SKM-1 treated with dmso at 0.1 percent for 144 hours (cell line): ENCODE measurements at regions not wholly inside any gene's neighbourhood (a gene's known extent, or its start where the extent isn't known, plus 50 kb on each side); places are given as distances from the start of the nearest gene placed in this dataset.

Experiments
- DNase-seq: peaks from one replicate; lab custom pipeline; 2025; ENCODE audit not compliant: unreplicated experiment; lab: John Stamatoyannopoulos, UW

- no peak for DNase-seq
Measured at GRCh38 chr10:108454224-108454623, 1289.7 kb upstream of the SORCS1 start.

DNA sequence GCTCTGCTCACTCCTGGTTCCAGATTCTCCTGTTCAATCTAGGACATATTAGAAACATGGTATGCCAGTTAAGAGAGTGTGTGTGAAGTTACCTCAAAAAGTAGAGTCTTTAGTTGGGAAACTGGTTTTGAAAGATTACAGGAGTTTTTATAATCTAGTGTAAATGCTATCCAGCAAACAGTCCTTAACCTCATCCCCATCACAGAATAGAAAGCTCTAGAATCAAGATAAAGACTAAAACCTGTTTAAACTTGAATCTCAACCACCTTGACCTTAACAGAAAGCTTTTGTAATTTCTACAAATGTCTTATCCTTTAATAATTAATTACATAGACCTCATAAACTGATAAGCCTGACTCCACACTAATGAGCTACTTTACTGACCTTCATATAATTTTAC, 1288.7 kb upstream of the SORCS1 start:
- DNase-seq, result no peak

DNA sequence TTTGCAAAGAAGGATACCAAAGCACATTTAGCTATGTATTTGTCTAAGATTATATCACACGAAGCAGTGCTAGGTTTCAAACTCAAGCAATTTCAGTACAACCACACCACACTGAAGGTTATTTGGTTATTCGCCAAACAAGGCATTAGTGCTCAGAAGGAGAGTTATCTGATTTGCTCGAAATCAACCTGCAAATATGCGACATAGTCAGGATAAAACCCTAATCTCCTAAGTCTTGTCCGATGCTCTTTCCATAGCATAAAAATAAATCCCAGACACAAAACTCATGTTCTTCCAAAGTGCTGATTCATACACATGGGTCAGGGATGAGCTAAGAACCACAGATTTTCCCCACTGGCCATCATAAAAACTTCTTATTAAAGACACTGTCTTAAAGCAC, 1288.0 kb upstream of the SORCS1 start:
- no peak for DNase-seq

DNA sequence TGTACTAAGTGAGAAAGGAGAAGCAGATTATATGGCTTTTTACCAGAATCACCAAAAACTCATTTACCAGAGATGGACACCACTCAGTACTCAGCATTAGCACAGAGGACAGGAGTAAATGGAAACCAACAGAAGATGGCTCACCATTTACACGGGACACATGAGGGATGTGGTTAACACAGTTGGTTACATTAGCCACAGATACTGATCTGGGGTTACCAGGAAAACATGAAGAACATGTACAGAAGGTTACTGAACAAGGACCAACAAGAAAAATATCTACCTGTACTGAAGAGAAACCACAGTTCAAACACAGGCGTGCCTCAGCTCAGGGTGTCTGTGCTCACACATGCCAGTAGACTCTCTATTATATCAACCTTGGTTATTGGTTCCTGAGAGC, 1285.8 kb upstream of the SORCS1 start:
- DNase-seq, result no peak

DNA sequence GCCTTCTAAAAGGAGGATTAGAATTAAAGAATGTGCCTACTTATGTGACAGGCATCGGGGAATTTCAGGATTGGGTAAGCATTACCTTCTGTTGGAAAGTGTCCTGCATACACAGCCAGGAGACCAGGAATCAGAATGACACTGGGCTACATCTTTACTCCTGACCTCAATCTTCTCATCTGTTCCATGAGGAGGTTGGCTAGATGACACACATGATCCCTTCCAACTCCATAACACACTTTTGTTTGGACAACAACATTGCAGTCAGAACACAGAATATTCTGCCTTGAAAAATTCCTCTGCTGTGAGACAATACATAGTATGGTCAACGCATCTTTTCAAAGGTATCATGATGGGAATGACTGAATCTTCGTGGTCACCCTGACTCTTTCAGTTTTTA, 1281.2 kb upstream of the SORCS1 start:
- DNase-seq, result no peak

- no peak for DNase-seq
Measured at GRCh38 chr10:108443636-108444035, 1279.1 kb upstream of the SORCS1 start.

GRCh38 chr10:108439397-108439796, 1274.9 kb upstream of the SORCS1 start:
- DNase-seq, result no peak

DNA sequence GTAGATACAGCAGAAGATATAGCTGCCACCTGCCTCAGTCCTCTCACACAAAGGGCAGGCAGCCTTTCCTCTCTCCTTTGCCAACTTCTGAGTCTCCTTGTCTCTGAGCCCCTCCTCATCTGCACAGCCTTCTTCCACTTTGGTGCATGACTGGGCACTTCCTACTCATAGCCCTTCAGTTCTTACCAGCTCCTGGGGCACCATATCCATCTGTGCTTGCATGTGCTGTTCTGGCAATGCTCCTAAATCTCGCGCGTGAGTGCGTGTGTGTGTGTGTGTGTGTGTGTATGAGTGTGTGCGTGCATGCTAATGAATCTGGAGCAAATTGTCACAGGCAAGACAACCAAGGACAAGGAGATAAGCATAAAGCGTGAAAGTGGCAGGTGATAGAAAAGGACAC, 1271.6 kb upstream of the SORCS1 start:
- DNase-seq, result no peak

GRCh38 chr10:108434559-108435252, 1270.2 kb upstream of the SORCS1 start:
- no peak for DNase-seq

DNA sequence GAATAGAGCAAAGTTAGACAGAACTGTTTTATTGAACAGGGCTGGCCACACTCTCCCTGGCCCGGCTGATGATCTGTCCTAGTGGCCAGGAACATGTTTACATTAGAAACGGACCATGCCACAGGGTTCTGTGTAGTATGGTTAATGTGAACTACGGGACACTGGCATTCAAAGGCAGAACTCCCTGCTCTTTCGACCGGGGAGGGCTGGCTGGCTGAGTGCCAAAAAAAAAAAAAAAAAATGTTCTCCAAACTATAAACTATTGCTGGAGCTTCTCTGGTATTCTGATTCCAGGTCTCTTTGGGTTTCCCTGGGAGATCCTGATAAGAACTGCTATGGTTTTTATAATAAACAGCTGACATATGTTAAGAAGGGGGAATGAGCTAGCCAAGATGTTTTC, 1262.6 kb upstream of the SORCS1 start:
- no peak for DNase-seq

- DNase-seq, result no peak
Measured at GRCh38 chr10:108425283-108425964, 1260.9 kb upstream of the SORCS1 start.

- no peak for DNase-seq
Measured at GRCh38 chr10:108424656-108425055, 1260.2 kb upstream of the SORCS1 start.

DNA sequence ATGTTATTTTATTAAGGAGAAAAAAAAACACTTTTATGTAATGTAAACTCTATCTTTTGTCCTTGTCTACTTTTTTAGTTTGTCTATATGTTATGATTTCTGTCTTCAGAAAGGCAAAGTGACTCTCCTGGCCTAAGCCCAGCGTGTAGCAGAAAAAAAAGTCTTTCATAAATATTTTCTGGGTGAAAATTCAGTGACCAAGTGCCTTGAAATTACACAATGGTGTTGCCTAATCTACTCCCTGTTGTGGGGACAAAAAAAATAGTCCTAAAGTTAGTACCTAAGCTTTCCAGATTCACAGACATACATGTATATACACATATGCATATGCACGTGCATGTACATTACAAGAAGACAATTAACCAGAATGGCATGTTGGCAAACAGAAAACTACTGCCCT, 1257.8 kb upstream of the SORCS1 start:
- DNase-seq, result no peak

GRCh38 chr10:108421266-108421665, 1256.8 kb upstream of the SORCS1 start:
- DNase-seq, result peak; percentile 23

DNA sequence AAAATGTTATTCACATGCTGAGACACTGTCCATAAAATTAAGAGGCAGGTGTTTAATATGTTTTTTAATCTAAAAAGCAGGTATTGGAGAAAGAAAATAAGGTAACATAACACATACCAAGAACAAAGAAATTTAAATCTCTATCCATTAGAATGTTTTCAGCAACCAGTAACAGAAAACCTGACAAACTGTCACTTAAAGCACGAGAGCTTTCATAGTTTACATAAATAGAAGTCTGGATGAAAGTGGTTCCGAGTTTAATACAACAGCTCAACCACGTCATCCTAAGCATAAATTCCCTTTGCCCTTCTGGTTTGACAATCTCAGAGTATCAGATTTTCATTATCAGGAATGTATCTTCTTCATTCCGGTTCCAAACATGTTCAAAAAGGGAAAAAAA, 1249.4 kb upstream of the SORCS1 start:
- no peak for DNase-seq

GRCh38 chr10:108412323-108412722, 1247.8 kb upstream of the SORCS1 start:
- no peak for DNase-seq

GRCh38 chr10:108411894-108412293, 1247.4 kb upstream of the SORCS1 start:
- DNase-seq, result no peak

DNA sequence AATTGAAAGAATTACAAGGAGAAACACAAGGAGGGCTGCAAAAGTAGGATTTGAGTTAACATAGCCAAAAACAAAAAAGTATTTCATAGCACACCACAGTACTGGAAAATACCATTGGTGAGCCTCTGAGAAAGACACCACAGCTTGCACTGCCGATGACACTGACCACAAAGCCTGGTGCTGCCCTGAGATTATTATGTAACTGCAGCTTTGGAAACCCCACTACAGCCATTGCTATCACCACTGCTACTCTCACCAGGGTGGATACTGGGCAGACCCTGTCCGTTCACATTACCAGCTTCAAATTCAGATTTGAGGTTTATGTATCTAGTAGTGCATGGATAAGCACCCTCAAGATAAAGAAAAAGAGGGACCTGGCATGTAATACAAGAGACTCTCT, 1246.7 kb upstream of the SORCS1 start:
- no peak for DNase-seq

- peak; percentile 51 for DNase-seq
Measured at GRCh38 chr10:108410236-108410635, 1245.7 kb upstream of the SORCS1 start.

- no peak for DNase-seq
Measured at GRCh38 chr10:108409306-108409705, 1244.8 kb upstream of the SORCS1 start.

- DNase-seq, result no peak
Measured at GRCh38 chr10:108404155-108404554, 1239.6 kb upstream of the SORCS1 start.

- DNase-seq, result no peak
Measured at GRCh38 chr10:108399465-108399864, 1235.0 kb upstream of the SORCS1 start.

DNA sequence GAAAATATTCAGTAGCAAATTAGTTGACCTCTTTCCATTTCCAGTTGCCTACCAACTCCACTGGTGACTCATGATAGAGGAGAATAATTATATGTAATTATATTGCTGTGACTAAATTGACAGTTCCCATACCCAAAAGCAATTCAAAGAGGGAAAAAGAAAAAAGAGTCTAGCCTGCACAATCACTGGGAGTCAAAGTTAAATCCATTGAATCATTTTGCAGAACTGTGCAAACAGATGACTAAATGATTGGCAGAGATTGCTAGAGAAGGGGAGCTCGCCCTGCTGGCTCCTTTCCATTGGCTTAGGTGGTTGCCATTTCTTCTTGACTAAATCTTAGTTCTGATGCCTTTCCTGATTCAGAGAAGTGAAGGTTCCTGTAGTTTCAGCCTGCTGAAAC, 1228.6 kb upstream of the SORCS1 start:
- DNase-seq, result no peak
